ENCODE measurements at regions not wholly inside any gene's neighbourhood (a gene's known extent, or its start where the extent isn't known, plus 50 kb on each side); places are given as distances from the start of the nearest gene placed in this dataset.
"Not testable (repeated sequence)": the region's sequence is repeated elsewhere in the genome, so short reads cannot be mapped to it uniquely, and the experiment has no call there.

GRCh38 chr5:18576586-18576985, 942.3 kb downstream of the TAF11L14 start:
- Histone ChIP-seq H3K4me3 (no peak overlapping the region), H3K9me3 (no peaks in the 10 kb centered on the region), H3K27ac (no peak overlapping the region), H3K36me3 (no peaks in the 10 kb centered on the region), H3K27me3 (no peaks in the 10 kb centered on the region), H3K4me1 (no peaks in the 10 kb centered on the region)
- TF ChIP-seq POLR2A (IDR thresholded peaks at IDR 0.05) = no peak
- intact Hi-C loops (cut with DNase I; ENCODE audit: low total_unique reads) = no loop called here
- DNase-seq = no peak

- H3K27ac ChIP-seq = no peak overlapping the region
- DNase-seq = no peak
- no peaks in the 10 kb centered on the region for H3K4me1 ChIP-seq
- H3K36me3 ChIP-seq = no peaks in the 10 kb centered on the region
- H3K9me3 ChIP-seq = no peaks in the 10 kb centered on the region
- intact Hi-C loops (cut with DNase I; ENCODE audit: low total_unique reads) = no loop called here
- TF ChIP-seq CTCF (IDR thresholded peaks at IDR 0.05) (no peak), POLR2A (IDR thresholded peaks at IDR 0.05) (no peak)
- H3K27me3 ChIP-seq = no peaks in the 10 kb centered on the region
- no peak overlapping the region for H3K4me3 ChIP-seq
These were observed 966.9 kb downstream of the TAF11L14 start for GRCh38 chr5:18601185-18601584.

GRCh38 chr5:18602402-18602801, 968.1 kb downstream of the TAF11L14 start:
- H3K36me3 ChIP-seq = no peaks in the 10 kb centered on the region
- no peaks in the 10 kb centered on the region for H3K4me1 ChIP-seq
- no peaks in the 10 kb centered on the region for H3K9me3 ChIP-seq
- TF ChIP-seq CTCF (IDR thresholded peaks at IDR 0.05) = no peak
- TF ChIP-seq POLR2A (IDR thresholded peaks at IDR 0.05) = no peak
- no peak overlapping the region for H3K27ac ChIP-seq
- DNase-seq = no peak
- intact Hi-C loops (cut with DNase I; ENCODE audit: low total_unique reads) = no loop called here
- no peaks in the 10 kb centered on the region for H3K27me3 ChIP-seq
- H3K4me3 ChIP-seq = no peak overlapping the region

DNA sequence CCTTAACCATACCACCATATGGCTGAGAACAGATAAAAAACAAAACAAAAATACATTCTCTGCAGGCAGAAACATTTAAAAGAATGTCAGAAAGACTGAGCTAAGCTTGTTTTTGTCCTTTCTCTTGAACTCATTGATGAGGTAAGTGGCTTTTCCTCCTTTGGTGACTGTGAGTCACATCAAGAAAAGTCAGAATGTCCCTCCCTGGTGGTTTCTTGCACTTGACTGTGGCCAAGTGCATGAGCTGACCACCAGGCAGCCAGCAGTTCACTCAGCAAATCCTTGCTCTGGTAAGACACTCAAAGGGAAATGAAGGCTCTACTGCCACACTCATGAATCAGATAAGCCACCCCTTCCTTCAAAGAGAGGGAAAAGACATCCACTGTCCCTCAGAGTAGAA, 970.9 kb downstream of the TAF11L14 start:
- Histone ChIP-seq H3K36me3 (peaks cover 0 to 2% of the 10 kb centered on the region in 2 donors), H3K4me3 (no peak overlapping the region), H3K4me1 (no peaks in the 10 kb centered on the region), H3K27me3 (no peaks in the 10 kb centered on the region), H3K9me3 (no peaks in the 10 kb centered on the region), H3K27ac (no peak overlapping the region)
- TF ChIP-seq POLR2A (IDR thresholded peaks at IDR 0.05) = no peak
- no peak for TF ChIP-seq CTCF (IDR thresholded peaks at IDR 0.05)
- no peak for DNase-seq
- intact Hi-C loops (cut with DNase I; ENCODE audit: low total_unique reads) = no loop called here

DNA sequence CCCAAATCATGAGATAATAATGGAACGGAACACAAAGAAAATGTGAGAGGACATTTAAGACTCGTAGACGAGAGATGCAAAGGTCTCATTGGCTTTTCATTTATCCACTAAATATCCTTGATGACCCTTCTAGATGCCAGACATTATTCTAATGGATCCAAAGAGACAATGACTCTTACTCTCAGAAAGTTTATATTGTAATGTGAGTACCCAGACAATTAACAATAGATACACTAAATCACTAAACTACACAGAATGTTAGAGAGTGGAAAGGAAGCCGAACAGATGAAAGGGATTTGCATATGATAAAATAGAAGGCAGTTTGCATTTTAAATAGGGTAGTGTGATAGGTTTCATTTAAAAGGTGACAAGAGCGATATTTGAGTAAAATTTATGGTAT, 973.3 kb downstream of the TAF11L14 start:
- Histone ChIP-seq H3K4me1 (no peaks in the 10 kb centered on the region), H3K27me3 (no peaks in the 10 kb centered on the region), H3K27ac (no peak overlapping the region), H3K9me3 (no peaks in the 10 kb centered on the region), H3K36me3 (peaks cover 0 to 2% of the 10 kb centered on the region in 2 donors), H3K4me3 (no peak overlapping the region)
- no peak for TF ChIP-seq CTCF (IDR thresholded peaks at IDR 0.05)
- no peak for TF ChIP-seq POLR2A (IDR thresholded peaks at IDR 0.05)
- DNase-seq = no peak
- intact Hi-C loops (cut with DNase I; ENCODE audit: low total_unique reads) = no loop called here

DNA sequence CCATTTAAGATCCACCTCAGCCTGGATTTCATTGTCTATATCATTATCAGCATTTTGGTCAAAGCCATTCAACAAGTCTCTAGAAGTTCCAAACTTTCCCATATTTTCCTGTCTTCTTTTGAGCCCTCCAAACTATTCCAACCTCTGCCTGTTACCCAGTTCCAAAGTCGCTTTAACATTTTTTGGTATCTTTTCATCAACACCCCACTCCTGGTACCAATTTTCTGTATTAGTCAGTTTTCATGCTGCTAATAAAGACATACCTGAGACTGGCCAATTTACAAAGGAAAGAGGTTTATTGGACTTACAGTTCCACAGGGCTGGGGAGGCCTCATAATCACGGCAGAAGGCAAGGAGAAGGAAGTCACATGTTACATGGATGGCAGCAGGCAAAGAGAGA, 982.9 kb downstream of the TAF11L14 start:
- H3K4me3 ChIP-seq; H3K9me3 ChIP-seq; DNase-seq; H3K27ac ChIP-seq; intact Hi-C loops (cut with DNase I; ENCODE audit: low total_unique reads); H3K27me3 ChIP-seq; H3K4me1 ChIP-seq; H3K36me3 ChIP-seq: not testable (repeated sequence)

Data from uterus (tissue), 3 donors.